EL (cell line): ENCODE measurements at regions not wholly inside any gene's neighbourhood (a gene's known extent, or its start where the extent isn't known, plus 50 kb on each side); places are given as distances from the start of the nearest gene placed in this dataset.
"Not testable (repeated sequence)": the region's sequence is repeated elsewhere in the genome, so short reads cannot be mapped to it uniquely, and the experiment has no call there.

Experiments used
- DNase-seq: peaks from one replicate; pipeline ENCODE4 v3.0.0-alpha.2; 2016

DNA sequence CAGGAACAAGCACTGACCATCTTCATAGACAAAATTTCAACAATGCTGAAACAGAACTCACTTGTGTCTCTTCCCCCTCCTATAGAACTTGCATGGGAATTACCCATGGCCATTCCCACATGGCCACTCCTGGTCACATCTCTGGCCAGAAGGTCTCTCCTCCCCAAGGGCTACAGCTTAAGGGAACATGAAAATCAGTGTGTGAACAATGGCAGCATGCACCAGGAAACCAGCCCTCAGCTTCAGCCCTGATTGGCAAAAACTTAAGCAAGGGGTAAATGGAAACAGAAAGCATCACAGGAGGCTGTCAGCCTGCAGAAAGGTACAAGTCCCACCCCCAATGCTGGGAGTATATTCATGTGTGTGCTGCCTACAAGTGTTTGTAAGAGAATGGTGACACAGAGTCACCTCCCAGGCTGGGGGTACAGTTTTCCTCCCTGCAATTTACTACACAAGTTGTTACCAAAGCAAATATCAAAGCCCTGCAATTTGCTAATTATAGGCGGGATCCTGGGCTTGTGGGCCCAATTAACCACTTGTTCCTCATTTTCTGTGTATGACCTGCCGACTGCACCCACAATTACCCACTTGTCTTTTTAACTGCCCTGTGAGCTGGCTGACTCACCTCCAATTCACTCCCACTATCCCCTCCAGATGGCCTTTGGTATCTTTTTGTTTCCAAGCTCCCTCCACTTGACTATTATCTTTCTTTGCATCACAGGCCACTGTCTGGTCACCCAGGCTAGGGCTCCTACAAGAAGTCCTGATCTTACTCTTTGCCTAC is 84.4 kb upstream of the HES1 start:
- DNase-seq: no peak

- DNase-seq: peak; percentile 13
These were observed 82.8 kb upstream of the HES1 start for GRCh38 chr3:194053136-194053535.

GRCh38 chr3:194054016-194054415 is 81.9 kb upstream of the HES1 start:
- no peak for DNase-seq

GRCh38 chr3:194054540-194054939 is 81.4 kb upstream of the HES1 start:
- DNase-seq: no peak

GRCh38 chr3:194054961-194055360 is 81.0 kb upstream of the HES1 start:
- DNase-seq: no peak

DNA sequence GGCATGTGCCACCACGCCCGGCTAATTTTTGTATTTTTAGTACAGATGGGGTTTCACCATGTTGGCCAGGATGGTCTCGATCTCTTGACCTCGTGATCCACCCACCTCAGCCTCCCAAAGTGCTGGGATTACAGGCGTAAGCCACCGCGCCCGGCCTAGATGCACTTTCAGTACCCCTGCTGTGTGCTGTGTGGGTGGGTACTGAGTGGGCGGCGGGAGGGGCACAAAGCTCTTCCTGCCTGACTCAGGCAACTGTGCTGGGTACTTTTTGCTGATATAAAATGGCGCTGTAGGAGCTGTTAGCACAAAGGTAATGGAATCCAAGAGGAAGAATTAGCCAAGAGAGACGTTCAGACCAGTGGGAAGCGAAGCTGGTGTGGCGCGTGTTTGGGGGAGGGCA is 79.6 kb upstream of the HES1 start:
- not testable (repeated sequence) for DNase-seq

DNA sequence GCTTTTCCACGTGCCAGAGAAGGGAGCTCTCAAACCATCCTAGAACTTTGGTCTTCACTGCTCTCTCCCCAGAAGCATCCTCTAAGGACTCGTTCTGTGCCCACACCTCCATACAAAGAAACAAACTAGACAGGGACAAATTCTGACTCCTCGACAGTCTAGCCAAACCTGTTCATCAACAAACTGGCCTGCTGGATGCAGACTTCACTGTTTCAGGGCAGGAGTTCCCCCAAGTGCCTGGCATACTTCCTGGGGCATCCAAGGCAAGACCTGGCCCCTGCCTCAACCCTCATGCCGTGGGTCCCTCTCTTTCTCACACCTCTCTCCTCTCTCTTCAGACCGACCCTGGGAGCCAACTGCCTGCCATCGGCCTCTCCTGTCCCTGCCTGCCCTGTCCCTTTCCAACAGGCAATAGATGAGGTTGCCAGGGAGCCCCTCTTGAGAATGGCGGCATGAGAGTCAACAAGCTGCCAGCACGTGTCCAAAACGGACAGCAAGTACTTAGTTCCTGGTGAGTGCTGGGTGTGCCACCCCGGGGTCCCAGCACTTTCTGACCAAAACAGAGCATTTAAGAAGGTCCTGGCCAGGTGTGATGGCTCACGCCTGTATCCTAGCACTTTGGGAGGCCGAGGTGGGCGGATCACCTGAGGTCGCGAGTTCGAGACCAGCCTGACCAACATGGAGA is 79.1 kb upstream of the HES1 start:
- no peak for DNase-seq

- no peak for DNase-seq
These were observed 78.3 kb upstream of the HES1 start for GRCh38 chr3:194057570-194058188.

- peak; percentile 44 for DNase-seq
These were observed 77.8 kb upstream of the HES1 start for GRCh38 chr3:194058189-194058571.

GRCh38 chr3:194058753-194059152 is 77.2 kb upstream of the HES1 start:
- DNase-seq: no peak

DNA sequence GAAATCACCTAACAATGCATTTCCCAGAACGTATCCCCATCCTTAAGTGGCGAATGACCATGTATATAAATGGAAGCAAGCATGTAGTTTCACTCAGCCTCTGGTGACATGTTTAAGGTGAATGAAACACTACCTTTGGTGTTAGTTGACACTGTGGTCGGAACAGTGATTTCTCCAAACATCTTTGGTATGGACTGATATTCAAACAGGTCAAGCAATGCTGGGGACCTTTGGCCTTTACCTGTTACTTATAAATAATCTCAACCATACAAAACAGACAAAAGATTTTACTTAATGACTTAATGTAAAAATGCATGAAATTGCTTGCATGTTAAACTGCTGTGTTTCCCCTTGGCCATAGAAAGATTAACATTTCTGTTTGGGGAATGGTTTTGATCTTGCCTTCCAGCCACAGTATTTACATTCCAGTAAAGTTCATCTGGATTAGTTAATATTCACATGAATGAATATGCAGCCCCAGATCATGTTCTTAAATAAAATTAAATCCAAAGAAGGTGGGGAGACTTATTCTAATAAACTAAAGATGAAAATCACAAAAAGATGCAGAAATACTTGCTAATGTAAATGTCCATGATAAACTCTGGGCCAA is 74.4 kb upstream of the HES1 start:
- no peak for DNase-seq

GRCh38 chr3:194062830-194063229 is 73.1 kb upstream of the HES1 start:
- DNase-seq: no peak

DNA sequence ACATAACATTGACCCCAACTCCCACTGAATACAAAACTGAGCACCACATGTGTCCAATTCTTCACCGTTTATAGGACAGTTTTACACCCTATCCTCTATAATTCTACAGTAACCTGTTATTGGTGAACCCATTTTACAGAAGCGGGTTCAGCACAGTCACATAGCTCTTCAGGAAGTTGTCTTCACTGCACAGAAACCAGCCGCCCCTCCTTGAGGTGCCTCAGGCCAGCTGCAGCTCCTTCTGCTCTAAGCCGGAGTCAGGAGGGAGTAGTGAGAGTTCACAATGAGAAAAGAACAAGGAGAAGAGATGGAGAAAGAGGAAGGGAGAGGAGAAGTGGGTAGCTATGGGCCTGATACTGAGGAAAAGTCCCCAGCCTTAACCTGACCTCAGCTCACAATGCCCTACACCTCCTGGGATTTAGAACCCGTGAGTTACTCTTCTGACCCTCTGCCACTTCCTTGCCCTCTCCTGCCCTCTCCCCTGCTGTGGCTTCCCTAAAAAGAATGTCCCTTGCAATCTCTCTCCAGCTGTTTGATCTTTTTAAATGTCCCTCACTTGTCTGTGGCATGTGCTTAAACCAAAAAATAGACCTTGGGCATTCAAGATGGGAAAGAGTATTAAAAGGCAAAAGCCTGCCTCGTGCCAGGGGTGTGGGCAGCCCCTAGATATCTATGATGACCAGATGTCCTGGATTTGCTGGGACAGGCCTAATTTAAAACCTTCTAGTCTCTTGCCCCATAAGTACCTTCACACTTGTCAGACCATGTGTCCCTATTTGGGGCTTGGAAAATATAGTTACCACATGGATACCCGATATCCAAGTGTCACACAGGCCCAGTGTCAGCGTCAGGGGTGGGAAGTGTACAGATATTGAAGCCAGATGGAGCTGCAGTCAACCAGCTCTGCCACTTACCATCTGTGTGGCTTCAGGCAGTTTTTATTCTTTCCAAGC is 71.3 kb upstream of the HES1 start:
- DNase-seq: no peak

DNA sequence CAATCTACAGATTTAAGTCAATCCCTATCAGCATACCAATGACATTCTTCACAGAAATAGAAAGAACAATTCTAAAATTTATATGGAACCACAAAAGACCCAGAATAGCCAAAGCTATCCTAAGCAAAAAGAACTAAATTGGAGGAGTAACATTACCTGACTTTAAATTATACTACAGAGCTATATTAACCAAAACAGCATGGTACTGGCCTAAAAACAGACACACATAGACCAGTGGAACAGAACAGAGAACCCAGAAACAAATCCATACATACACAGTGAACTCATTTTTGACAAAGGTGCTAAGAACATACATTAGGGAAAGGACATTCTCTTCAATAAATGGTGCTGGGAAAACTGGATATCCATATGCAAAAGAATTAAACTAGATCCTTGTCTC is 68.6 kb upstream of the HES1 start:
- not testable (repeated sequence) for DNase-seq

DNA sequence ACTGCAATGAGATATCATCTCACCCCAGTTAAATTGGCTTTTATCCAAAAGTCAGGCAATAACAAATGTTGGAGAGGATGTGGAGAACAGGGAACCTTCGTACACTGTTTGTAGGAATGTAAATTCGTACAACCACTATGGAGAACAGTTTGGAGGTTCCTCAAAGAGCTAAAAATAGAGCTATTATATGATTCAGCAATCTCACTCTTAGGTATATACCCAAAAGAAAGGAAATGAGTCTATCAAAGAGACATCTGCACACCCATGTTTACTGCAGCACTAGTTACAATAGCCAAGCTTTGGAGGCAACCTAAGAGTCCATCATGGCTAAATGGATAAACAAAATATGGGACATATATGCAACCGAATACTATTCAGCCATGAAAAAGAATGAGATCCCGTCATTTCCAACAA is 68.0 kb upstream of the HES1 start:
- no peak for DNase-seq

DNA sequence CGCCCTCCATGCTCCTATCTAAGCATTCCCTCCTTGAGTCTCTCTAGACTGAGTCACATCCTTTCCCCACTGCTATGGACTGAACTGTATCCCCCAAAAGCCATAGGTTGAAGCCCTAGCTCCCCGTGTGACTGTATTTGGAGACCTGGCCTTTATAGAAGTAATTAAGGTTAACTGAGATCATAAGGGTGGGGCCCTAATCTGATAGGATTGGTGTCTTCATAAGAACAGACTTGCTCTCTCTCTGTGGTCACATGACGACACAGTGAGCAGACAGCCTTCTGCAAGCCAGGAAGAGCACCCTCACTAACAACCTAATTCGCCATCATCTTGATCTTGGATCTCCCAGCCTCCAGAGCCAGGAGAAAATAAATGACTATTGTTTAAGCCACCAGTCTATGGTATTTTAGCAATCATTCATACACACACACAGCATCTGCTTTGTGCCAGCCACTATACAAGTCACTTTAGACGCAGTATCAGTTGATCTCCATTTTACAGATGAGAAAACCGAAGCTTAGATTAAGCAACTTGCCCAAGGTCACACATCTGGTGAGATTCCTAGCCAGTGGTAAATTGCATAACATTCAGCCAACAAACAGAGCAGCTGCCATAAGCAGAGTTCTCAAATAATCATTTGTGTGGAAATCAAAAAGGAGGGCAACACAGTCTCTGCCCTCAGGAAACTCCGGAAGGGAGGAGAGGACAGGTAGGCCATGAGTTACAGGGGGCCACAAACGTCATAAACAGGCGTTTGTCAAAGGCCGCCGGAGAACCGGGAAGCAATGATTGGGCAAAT is 66.3 kb upstream of the HES1 start:
- DNase-seq: peak; percentile 25

GRCh38 chr3:194070220-194070633 is 65.7 kb upstream of the HES1 start:
- no peak for DNase-seq

DNA sequence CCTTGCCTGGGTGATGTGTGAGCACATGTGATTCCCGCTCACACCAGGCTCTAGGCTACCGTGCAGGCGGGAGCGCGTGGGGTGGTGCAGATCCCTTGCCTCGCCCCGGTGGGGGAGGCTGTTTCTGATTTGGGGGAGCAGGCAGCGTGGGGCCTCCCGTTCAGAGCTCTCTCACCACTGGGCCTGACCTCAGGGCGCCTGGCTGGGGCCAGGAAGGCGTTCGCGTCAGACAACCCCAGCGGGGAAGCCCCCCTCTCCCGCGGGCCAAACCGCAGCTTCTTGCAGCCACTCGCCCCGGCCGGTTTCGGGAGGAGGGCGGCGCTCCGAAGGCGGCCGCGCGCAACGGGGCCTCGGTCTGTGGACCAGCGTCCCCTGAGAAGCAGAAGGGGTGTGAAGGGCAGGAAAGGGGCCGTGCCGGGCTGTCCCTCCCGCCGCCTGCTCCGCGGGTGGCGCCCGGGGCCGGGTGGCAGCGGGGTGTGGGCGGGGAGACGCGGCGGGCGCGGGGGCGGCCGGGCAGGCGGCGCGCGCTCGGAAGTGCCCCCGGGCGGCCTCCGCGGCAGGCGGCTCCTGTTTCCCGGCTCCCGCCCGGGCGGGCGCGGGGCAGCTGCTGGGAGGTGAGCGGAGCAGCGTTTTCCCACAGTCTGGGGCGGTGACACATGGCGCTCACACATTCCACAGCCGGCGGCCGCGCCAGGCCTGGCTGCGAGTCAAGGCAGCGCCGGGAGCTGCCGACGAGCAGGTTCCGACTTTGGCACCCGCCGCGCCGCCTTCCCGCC is 65.1 kb upstream of the HES1 start:
- DNase-seq: peak; percentile 91

DNA sequence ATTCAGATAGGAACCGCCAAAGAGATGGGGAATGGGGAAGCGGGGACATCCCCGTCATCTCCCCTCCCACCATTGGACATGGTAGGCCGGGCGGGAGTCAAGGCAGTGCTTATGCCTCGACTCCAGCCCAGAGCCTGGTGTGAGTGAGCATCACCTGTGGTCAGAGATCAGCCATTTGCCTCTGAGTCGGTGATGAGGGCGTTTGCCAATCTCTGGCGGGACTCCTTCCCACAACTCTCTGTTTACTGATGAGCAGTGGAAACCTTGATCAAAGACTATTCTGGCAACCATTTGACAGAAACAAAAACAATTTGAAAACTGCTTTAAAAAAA is 63.9 kb upstream of the HES1 start:
- DNase-seq: no peak

DNA sequence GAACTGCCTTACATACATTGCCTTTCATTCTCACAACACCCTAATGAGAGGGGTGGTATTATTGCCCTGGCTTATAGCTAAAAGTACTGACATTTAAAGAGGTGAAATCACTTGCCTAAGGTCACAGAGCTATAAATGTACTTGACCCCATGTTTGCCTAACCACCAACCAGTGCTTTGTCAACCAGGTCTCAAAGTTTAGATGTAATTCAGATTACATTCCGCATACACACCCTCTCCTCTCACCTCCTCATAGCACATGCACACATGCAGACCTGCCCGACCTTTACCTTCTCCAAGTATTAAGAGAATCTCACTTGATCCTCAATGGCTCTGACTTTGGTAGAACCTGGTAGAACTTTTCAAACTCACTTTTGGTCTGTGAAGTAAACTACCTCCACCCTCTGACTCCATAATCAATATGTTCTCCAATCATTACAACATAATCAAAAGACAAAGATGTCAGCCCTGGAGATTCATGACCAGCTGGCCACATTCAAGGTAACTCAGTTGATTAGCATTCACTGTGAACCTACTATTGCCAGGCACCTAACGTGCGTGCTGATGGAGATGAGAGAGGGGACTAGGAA is 63.2 kb upstream of the HES1 start:
- no peak for DNase-seq

DNA sequence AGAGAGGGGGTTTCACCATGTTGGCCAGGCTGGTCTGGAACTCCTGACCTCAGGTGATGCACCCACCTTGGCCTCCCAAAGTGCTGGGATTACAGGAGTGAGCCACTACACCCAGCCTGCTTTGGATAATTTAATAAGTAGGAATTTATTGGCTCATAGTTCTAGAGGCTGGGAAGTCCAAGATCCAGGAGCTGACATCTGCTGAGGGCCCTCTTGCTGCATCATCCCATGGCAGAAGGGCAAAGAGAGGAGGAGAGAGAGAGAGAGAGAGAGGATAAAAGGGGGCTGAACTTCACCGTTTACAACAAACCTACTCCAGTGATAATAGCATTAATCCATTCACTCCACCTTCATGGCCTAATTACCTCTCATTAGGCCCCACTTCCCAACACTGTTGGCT is 62.0 kb upstream of the HES1 start:
- no peak for DNase-seq
